ENCODE measurements at regions not wholly inside any gene's neighbourhood (a gene's known extent, or its start where the extent isn't known, plus 50 kb on each side); places are given as distances from the start of the nearest gene placed in this dataset.
"Not testable (repeated sequence)": the region's sequence is repeated elsewhere in the genome, so short reads cannot be mapped to it uniquely, and the experiment has no call there.

DNA sequence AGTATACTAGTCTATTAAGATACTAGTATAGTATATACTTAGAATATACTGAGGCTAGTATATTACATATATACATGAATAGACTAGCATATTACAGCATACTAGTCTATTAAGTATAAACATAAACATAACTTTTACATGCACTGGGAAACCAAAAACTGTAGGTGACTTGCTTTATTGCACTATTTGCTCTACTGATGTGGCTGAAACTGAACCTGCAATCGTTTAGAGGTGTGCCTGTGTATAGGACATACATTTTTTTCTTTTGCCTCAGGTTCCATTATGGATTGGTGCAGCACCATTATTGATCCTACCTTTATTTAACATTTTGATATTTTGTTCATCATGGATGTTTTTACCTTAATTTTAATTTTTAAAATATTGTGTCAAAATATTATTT is 143.2 kb upstream of the RGS6 start:
- no peak for DNase-seq (ENCODE audit: low read depth)

DNA sequence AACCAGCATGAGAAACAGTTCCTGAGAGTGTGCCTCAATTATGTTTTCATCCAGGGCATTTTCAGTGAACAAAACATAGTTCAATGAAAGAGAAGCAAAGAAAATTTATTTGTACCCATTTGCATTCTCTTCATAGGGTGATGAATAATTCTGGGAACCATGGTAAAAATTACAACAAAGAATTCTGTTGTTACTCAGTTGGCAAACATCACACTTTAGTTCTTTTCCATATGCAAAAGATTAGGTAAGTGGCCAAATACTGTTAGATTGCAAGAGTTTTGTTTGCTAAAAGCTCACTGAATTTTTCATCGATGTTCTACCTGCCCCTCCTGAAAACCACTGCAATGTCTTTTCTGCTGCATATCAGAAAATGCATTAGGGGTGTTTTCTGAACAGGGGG is 132.4 kb upstream of the RGS6 start:
- no peak for DNase-seq (ENCODE audit: low read depth)

DNA sequence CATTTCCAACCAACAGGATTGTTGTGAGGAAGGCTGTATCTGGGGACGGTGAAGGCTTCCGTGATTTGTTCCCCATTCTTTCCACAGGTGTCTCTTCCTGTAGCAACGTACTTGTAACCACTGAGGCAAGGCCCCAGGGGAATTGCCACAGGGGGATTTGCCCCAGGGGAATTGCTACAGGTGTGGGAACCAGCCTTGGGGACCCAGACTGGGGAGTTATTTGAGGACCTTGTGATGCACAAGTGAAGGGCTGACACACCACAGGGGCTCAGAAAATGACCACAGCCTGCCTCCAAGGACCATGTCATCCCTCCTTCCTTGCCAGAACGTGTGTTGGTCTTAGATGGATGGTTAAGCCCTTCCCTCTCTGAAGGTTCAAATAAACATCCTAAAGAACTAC is 131.4 kb upstream of the RGS6 start:
- no peak for DNase-seq (ENCODE audit: low read depth)

DNA sequence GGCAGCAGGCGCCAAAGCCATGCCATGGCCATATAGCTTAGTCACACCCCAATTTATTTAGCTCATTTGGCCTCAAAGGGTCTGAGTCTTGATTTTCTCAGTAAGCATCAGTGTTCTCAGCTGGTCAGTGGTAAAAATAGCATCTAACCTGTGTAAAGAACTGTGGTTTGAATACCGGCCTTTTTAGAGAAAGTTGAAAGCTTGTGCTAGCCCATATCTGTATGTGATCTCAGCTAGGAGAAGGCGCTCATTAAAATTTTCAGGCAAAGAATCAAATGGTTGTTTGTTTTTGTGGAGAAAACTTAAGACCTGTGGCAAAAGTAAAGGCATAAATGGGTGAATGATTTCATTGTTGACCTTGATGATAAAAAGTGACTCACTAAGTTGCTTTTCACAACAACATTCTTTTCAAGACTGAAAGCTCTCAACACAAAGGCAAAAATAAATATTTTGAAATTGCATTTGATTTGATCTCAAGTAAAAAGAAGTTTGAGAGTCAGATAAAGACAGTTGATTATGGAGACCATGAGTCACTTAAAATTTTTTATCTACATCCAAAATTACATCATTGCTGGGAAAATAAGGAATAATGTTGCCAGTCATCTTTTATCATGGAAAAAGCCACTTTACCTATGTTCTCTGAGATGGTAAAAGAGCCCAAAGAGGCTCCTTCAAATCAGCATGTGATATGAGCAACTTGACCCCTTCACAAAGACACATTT is 128.5 kb upstream of the RGS6 start:
- no peak for DNase-seq (ENCODE audit: low read depth)

DNA sequence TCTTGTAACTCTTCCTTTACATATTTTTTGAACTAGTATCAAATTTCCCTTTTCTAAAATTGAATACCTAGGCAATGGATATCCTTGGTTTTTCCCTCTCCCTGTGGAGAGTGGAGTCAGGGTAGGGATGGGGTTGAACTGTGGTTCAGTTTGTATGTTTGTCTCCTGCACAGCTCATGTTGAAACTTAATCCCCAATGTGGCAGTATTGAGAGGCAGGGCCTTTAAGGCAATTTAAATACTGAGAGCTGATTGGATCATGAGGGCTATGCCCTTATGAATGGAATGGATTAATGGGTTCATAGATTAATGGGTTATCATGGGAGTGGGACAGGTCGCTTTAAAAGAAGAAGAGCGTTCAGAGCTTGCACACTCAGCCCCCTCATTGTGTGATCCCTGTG is 127.2 kb upstream of the RGS6 start:
- DNase-seq (ENCODE audit: low read depth): no peak

DNA sequence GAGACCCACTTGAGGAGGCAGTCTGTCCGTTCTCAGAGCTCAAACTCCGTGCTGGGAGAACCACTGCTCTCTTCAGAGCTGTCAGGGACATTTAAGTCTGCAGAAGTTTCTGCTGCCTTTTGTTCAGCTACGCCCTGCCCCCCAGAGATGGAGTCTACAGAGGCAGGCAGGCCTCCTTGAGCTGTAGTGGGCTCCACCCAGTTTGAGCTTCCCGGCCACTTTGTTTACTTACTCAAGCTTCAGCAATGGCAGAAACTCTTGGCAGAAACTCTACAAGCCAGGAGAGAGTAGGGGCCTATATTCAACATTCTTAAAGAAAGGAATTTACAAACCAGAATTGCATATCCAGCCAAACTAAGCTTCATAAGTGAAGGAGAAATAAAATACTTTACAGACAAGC is 125.2 kb upstream of the RGS6 start:
- not testable (repeated sequence) for DNase-seq (ENCODE audit: low read depth)

DNA sequence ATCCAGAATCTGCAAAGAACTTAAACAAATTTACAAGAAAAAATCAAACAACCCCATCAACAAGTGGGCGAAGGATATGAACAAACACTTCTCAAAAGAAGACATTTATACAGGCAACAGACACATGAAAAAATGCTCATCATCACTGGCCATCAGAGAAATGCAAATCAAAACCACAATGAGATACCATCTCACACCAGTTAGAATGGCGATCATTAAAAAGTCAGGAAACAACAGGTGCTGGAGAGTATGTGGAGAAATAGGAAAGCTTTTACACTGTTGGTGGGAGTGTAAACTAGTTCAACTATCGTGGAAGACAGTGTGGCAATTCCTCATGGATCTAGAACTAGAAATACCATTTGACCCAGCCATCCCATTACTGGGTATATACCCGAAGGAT is 121.4 kb upstream of the RGS6 start:
- DNase-seq (ENCODE audit: low read depth): not testable (repeated sequence)

DNA sequence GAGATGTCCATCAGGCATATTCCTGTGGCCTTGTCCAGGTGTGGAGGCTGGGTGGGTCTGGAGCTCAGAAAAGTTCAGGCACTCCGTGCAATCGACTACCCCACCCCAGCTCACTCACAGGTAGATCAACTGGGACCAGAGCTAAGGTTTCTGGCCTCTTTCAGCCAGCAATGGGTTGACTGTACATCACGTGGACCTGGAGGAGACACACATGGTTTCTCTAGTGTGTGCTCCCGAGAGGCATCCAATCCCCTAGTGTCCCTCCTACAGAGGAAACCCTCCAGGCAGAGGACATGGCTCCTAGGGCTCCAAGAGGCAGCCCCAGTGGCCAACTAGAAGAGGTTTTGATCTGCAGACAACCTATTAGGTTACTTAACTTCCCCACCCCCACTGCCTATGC is 119.5 kb upstream of the RGS6 start:
- no peak for DNase-seq (ENCODE audit: low read depth)

DNA sequence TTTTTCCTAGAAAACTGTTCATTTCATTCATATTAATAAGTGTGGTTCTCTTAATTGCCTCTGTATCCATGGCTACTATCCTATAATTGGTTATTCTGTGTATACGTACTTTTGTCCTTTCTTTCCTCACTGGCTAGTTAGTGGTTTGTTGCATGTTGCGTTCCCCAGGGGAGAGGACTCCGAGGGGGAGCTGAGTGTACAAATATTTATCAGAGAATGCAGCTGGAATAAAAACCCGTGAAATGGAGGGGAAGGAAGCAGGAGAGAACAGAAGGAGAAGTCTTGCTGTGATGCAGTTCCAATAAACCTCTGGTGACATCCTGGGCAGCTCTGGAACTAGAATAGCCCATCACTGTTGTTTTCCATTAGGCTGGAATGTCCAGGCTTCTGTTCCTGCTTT is 117.1 kb upstream of the RGS6 start:
- no peak for DNase-seq (ENCODE audit: low read depth)

DNA sequence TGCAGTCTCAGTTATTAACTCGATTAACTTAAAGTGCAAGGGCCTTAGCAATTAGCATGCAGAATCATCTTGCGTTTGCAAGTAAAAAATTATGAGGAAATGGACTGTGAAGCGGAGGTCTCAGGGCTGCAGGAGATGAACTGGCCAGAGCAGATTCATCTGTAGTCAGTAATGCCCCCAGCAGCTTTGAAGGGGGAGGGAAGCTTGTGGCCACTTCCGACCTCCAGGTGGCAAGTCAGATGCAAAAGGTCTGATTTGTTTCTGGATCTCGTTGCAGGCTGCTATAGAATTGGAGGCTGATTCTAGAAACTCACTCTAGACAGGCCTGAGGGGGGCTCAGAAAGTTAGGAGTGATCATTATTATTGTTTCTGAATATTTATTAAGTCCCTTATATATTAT is 107.4 kb upstream of the RGS6 start:
- no peak for DNase-seq (ENCODE audit: low read depth)

DNA sequence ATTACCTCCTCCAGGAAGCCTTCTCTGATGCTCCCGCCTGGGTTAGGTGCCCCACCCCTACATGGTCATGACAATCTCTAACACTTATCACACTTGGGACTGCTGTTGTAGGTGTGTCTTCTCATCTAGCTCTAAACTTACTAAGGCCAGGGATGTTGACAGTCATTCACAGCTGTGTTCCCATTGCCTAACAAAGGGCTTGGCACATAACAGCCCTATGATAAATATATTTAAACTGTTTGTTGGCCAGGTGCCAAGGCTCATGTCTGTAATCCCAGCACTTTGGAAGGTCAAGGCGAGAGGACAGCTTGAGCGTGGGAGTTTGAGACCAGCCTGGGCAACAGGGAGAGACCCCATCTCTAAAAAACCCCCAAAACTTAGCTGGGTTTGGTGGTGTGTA is 98.8 kb upstream of the RGS6 start:
- DNase-seq (ENCODE audit: low read depth): no peak

DNA sequence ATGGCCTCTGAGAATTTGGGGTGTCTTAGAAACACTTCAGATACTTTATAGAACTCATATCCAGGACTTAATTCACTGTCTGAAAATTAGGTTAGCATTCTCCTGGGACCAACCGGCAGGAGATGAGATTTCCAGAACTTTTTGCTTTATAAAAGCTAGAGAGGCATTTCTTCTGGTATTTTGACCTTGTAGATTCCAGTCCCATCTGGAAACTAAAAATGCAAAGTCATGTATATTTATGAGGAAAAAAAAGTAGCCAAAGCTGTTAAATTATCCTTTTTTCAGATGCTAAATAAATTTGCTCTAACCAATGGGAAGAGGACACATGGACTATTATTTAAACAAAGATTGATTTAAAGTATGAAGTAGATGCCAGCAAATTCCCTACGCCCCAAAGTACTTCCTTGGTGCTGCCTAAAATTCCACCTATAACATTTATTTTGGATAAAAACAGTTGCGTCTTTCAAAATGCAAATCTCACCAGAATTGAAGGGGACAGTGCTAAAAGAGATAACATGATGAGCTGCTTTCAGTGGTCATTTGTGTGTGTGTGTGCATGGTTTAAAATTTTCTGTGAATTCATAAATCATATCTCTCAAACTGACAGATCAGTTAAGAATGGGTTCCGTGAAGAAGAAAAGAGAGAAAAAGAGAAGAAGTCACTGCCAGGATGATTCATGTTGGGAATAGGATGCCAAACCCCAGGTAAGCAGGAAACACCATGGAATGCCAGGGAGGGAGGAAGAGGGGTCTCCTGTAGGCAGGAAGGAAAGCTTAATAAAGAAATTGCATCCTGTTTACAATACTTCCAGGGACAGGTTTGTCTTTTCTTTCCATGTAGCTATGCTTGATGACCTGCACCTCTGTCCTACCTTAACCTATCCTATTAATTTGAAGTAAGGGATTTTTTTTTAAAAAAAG is 97.7 kb upstream of the RGS6 start:
- DNase-seq (ENCODE audit: low read depth): no peak

DNA sequence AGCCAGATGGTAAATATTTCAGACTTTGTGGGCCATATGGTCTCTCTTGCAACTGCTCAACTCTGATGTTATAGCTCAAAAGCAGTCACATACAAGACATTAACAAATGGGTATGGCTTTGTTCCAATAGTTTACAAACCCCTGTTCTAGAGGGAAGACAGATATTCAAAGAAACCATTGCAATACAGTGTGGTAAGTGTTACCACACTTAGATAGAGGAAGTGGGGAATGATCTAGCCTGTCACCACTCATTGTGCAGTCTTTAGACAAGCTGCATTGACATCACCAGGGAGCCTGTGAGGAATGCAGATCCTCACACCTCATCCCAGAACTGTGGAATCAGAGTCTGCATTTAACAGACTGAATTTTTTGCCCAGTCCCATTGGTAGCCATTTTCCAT is 80.0 kb upstream of the RGS6 start:
- no peak for DNase-seq (ENCODE audit: low read depth)

DNA sequence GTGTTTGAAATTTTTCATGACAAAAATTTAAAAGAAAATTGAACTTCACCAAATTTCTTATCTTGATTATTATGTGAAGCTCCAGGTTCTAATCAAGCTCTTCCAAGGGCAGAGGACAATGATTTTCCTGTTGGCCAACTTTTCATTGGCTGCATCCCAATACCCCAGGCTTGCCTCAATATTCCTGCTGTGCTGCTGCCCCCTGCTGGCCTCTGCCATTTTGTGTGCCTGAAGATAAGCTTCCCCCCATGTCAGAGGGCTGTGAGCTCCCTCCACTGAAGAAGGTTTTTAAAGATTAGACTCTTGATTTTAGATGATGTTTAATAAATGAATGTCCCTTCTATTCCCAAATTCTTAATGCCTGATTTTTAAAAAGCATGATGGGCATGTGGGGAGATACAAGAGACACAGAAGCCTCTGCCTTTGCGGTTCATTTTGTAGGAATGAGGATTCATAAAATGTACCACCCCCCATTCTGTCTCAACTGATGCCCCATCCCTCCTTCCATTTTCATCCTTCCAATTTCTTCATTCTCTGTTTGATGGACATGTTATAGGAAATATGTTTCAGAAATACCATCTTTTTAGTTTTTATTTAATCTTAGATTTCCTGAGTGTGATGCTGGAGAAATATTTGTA is 76.7 kb upstream of the RGS6 start:
- peak; percentile 31 for DNase-seq (ENCODE audit: low read depth)

DNA sequence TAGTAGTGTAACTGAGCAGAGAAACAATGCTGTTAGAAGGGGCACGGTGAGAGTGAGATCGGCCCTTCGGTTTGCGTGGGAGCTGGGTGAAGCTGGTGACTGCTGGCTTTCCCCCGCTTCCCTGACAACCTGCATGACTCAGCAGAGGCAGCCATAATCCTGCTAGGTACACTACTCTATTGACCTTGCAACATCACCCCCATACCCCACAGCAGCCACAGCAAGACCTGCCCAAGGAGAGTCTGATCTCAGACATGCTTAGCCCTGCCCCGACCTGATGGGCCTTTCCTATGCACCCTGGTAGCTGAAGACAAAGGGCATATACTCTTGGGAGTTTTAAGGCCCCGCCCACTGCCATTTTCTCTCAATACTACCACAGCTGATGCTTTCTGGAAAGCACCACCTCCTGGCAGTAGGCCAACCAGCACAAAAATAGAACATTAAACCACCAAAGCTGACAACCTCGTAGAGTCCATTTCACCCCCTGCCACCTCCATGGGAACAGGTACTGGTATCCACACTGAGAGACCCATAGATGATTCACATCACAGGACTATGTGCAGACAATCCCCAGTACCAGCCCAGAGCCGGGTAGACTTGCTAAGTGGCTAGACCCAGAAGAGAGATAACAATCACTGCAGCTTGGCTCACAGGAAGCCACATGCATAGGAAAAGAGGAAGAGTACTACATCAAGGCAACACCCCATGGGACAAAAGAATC is 75.9 kb upstream of the RGS6 start:
- DNase-seq (ENCODE audit: low read depth): no peak

DNA sequence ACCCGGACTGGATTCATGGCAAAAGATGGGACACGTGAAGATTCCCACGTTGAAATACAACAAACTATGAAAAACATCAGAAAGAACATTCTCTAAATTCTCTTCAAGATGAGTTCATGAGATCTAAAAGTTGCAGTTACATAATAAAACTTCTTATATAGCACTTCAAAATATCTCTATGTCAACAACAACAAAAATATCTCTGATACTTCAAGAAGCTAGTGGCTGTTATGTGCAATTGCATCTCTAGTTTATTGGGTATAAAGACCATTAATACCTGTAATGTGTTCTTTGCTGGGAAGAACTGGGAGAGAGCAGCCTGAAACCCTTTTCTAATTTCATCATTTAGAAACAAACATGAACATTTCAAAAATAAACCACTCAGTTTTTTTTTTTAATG is 69.2 kb upstream of the RGS6 start:
- DNase-seq (ENCODE audit: low read depth): no peak

DNA sequence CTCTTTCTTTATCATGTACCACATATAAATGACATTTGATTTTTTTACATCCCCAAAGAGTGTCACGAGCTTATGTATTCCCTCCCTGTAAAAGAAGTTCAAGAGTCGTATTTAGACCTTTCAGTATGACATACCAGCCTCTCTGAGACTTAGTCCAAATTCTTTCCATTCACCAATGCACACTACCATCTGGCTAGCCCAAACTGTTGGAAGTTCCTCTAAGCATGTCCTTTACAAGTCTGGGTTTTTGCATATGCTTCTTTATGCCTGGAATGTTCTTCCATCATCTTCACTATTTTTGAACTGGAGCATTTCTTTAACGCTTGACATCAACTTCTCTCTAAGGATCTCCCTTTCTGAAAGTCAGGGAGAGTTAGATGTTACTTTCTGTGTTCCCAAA is 68.5 kb upstream of the RGS6 start:
- no peak for DNase-seq (ENCODE audit: low read depth)

Measured in activated T-cell treated with anti-CD3 and anti-CD28 coated beads for 1 hour (primary cell).